HFFc6 (cell line): ENCODE measurements at regions not wholly inside any gene's neighbourhood (a gene's known extent, or its start where the extent isn't known, plus 50 kb on each side); places are given as distances from the start of the nearest gene placed in this dataset.

Source experiments
- DNase-seq: peaks from one replicate; pipeline ENCODE4 v3.0.0-alpha.2; 2018
- H3K27ac Mint-ChIP-seq: 2 replicates; pipeline ENCODE4 v1.8.0; 2020; ENCODE audit warnings: mild to moderate bottlenecking, mixed read lengths
- H3K27me3 Mint-ChIP-seq: 2 replicates; pipeline ENCODE4 v1.8.0; 2021; ENCODE audit warnings: mild to moderate bottlenecking, moderate library complexity, mixed read lengths; ENCODE audit not compliant: insufficient read depth
- H3K36me3 Mint-ChIP-seq: 2 replicates; pipeline ENCODE4 v1.8.0; 2021; ENCODE audit warnings: low read depth, mixed read lengths
- H3K4me1 Mint-ChIP-seq: 2 replicates; pipeline ENCODE4 v1.8.0; 2020; ENCODE audit warnings: low read depth, mixed read lengths
- H3K4me3 Mint-ChIP-seq: 2 replicates; pipeline ENCODE4 v1.8.0; 2020; ENCODE audit warnings: mild to moderate bottlenecking, moderate library complexity, mixed read lengths
- H3K9me3 Mint-ChIP-seq: 2 replicates; pipeline ENCODE4 v1.8.0; 2020; ENCODE audit warnings: mild to moderate bottlenecking, mixed read lengths
- CTCF ChIP-seq: fragments of 200-600 bp; sonication (generic); IDR thresholded peaks from 2 replicates; pipeline ENCODE4 v1.5.0; 2021; ENCODE audit warnings: antibody characterized with exemption, mild to moderate bottlenecking

- Mint-ChIP-seq H3K27ac (no peak overlapping the region), H3K9me3 (peaks cover 49% of the 10 kb centered on the region)
- no peak for DNase-seq
Observed at GRCh38 chr10:107583974-107584373, 419.5 kb upstream of the SORCS1 start.

GRCh38 chr10:107579970-107580369, 415.5 kb upstream of the SORCS1 start:
- H3K27ac Mint-ChIP-seq: no peak overlapping the region
- no peaks in the 10 kb centered on the region for H3K27me3 Mint-ChIP-seq
- no peak for TF ChIP-seq CTCF
- no peaks in the 10 kb centered on the region for H3K4me1 Mint-ChIP-seq
- no peaks in the 10 kb centered on the region for H3K36me3 Mint-ChIP-seq
- peaks cover 44% of the 10 kb centered on the region for H3K9me3 Mint-ChIP-seq
- H3K4me3 Mint-ChIP-seq: no peak overlapping the region
- DNase-seq: no peak

More at GRCh38 chr10:107583974-107584373, 419.5 kb upstream of the SORCS1 start:
- TF ChIP-seq CTCF: no peak
- Mint-ChIP-seq H3K36me3 (no peaks in the 10 kb centered on the region), H3K27me3 (no peaks in the 10 kb centered on the region), H3K4me3 (no peak overlapping the region), H3K4me1 (no peaks in the 10 kb centered on the region)

- no peak overlapping the region for H3K27ac Mint-ChIP-seq
- H3K36me3 Mint-ChIP-seq: no peaks in the 10 kb centered on the region
Observed at GRCh38 chr10:107577221-107577620, 412.7 kb upstream of the SORCS1 start.

GRCh38 chr10:107576746-107577145, 412.2 kb upstream of the SORCS1 start:
- DNase-seq: no peak
- Mint-ChIP-seq H3K9me3 (peaks cover 29% of the 10 kb centered on the region), H3K4me1 (no peaks in the 10 kb centered on the region), H3K27me3 (no peaks in the 10 kb centered on the region), H3K27ac (no peak overlapping the region), H3K4me3 (no peak overlapping the region), H3K36me3 (no peaks in the 10 kb centered on the region)
- TF ChIP-seq CTCF: no peak

More at GRCh38 chr10:107577221-107577620, 412.7 kb upstream of the SORCS1 start:
- H3K4me3 Mint-ChIP-seq: no peak overlapping the region
- DNase-seq: no peak
- no peak for TF ChIP-seq CTCF
- no peaks in the 10 kb centered on the region for H3K4me1 Mint-ChIP-seq
- peaks cover 29% of the 10 kb centered on the region for H3K9me3 Mint-ChIP-seq
- H3K27me3 Mint-ChIP-seq: no peaks in the 10 kb centered on the region

GRCh38 chr10:107565014-107565413, 400.5 kb upstream of the SORCS1 start:
- TF ChIP-seq CTCF: no peak
- Mint-ChIP-seq H3K36me3 (no peaks in the 10 kb centered on the region), H3K9me3 (peaks cover 33% of the 10 kb centered on the region), H3K4me1 (no peaks in the 10 kb centered on the region), H3K4me3 (no peak overlapping the region), H3K27ac (no peak overlapping the region), H3K27me3 (peaks cover 3% of the 10 kb centered on the region; the same call in 1 of the 2 replicates)
- no peak for DNase-seq

GRCh38 chr10:107561136-107561650, 396.7 kb upstream of the SORCS1 start:
- Mint-ChIP-seq H3K4me1 (no peaks in the 10 kb centered on the region), H3K36me3 (no peaks in the 10 kb centered on the region), H3K9me3 (peaks cover 18% of the 10 kb centered on the region), H3K4me3 (no peak overlapping the region), H3K27ac (no peak overlapping the region), H3K27me3 (no peaks in the 10 kb centered on the region)
- TF ChIP-seq CTCF: no peak
- no peak for DNase-seq
